ENCODE measurements at regions not wholly inside any gene's neighbourhood (a gene's known extent, or its start where the extent isn't known, plus 50 kb on each side); places are given as distances from the start of the nearest gene placed in this dataset.
A peak's percentile ranks its signal among the peaks of the same experiment; 100 is the strongest.

DNA sequence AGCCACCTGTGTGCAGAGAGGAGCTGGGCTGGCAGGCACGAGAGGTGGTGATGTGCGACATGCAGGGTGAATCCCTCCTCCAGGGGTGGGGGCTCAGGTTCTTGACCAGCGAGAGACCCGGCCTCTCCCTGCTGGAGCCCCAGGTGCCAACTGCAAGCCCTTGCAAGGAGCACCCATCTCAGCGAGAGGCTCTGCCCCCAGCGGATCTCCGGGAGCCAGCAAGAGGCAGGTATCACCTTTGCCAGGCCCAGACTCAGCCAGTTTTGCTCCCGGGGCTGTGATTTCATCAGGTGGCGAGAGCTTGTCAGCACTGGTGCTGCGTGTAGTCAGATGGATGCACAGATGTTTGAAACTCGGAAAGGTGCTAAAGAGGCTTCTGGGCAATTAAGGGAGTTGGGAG is 87.7 kb downstream of the TFAP2C start:
- no peak for DNase-seq (ENCODE audit: low spot score in 2 of 2)
- Histone ChIP-seq H3K9me3 (no peaks in the 10 kb centered on the region), H3K36me3 (no peaks in the 10 kb centered on the region), H3K27ac (no peak overlapping the region), H3K27me3 (no peaks in the 10 kb centered on the region), H3K4me1 (no peaks in the 10 kb centered on the region), H3K4me3 (no peak overlapping the region)
- intact Hi-C loops (cut with DNase I): no loop called here
- TF ChIP-seq, protein P1, sequence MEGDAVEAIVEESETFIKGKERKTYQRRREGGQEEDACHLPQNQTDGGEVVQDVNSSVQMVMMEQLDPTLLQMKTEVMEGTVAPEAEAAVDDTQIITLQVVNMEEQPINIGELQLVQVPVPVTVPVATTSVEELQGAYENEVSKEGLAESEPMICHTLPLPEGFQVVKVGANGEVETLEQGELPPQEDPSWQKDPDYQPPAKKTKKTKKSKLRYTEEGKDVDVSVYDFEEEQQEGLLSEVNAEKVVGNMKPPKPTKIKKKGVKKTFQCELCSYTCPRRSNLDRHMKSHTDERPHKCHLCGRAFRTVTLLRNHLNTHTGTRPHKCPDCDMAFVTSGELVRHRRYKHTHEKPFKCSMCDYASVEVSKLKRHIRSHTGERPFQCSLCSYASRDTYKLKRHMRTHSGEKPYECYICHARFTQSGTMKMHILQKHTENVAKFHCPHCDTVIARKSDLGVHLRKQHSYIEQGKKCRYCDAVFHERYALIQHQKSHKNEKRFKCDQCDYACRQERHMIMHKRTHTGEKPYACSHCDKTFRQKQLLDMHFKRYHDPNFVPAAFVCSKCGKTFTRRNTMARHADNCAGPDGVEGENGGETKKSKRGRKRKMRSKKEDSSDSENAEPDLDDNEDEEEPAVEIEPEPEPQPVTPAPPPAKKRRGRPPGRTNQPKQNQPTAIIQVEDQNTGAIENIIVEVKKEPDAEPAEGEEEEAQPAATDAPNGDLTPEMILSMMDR (IDR thresholded peaks at IDR 0.05): no peak

DNA sequence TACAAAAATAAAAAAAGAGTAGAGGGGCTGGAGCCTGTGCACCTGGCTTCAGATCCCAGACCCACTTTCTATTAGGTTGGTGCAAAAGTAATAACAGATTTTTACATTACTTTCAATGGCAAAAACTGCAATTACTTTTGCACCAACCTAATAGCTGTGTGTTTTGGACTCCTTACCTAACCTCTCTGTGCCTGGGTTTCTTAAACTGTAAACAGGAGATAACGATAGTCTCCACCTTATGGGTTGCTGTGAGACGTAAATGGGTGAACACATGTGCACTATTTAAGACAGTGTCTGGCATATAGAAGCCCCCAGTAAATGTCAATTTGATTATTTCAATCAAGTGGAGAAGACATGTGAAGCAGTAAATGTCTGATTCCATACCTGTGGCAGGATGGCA is 89.7 kb downstream of the TFAP2C start:
- no peak overlapping the region for H3K27ac ChIP-seq
- intact Hi-C loops (cut with DNase I): no loop called here
- H3K9me3 ChIP-seq: no peaks in the 10 kb centered on the region
- H3K27me3 ChIP-seq: no peaks in the 10 kb centered on the region
- H3K4me1 ChIP-seq: no peaks in the 10 kb centered on the region
- TF ChIP-seq, protein P1 (IDR thresholded peaks at IDR 0.05): no peak
- H3K36me3 ChIP-seq: no peaks in the 10 kb centered on the region
- no peak for DNase-seq (ENCODE audit: low spot score in 2 of 2)
- H3K4me3 ChIP-seq: no peak overlapping the region

DNA sequence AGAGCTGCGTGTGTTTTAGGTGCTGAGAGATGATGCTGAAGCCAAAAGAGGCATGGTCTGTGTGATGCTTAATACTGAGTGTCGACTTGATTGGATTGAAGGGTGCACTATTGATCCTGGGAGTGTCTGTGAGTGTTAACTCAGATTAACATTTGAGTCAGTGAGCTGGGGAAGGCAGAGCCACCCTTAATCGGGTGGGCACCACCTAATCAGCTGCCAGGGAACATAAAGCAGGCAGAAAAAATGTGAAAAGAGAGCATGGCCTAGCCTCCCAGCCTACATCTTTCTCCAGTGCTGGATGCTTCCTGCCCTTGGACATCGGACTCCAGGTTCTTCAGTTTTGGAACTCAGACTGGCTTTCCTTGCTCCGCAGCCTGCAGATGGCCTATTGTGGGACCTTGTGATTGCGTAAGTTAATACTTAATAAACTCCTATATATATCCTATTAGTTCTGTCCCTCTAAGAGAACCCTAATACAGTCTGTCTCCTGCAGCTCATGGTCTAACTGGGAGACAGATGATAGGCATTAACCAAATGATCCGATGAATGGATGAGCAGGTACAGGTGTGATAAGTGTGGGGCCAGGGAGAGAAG is 91.6 kb downstream of the TFAP2C start:
- TF ChIP-seq, protein P1 (IDR thresholded peaks at IDR 0.05): no peak
- Histone ChIP-seq H3K27me3 (no peaks in the 10 kb centered on the region), H3K27ac (no peak overlapping the region), H3K4me3 (no peak overlapping the region), H3K4me1 (no peaks in the 10 kb centered on the region), H3K9me3 (no peaks in the 10 kb centered on the region), H3K36me3 (no peaks in the 10 kb centered on the region)
- intact Hi-C loops (cut with DNase I): no loop called here
- DNase-seq (ENCODE audit: low spot score in 2 of 2): no peak

DNA sequence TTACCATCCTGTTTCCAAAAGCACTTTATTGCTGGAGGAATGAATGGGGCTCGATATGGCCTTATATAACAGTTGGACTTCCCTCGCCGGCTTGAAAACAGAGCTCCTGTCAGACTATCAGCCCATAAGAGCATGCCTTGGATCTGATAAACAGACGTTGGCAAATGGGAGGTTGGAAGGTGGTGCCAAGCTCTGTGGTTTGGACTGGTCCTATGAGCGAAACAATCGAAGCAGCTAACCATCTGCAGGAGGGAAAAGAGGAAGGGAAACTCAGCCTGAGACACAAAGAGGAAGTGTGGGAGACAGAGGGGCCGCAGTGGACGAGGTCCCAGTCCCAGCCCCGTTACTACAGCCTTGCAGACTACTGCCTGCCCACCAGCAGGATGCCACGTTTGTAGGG is 92.9 kb downstream of the TFAP2C start:
- Histone ChIP-seq H3K9me3 (no peaks in the 10 kb centered on the region), H3K4me3 (no peak overlapping the region), H3K4me1 (no peaks in the 10 kb centered on the region), H3K27me3 (no peaks in the 10 kb centered on the region), H3K27ac (no peak overlapping the region), H3K36me3 (no peaks in the 10 kb centered on the region)
- TF ChIP-seq, protein P1 (IDR thresholded peaks at IDR 0.05): no peak
- intact Hi-C loops (cut with DNase I): no loop called here
- DNase-seq (ENCODE audit: low spot score in 2 of 2): peak in 1 of 2 donors; percentile 9

GRCh38 chr20:56723331-56723730 is 94.2 kb downstream of the TFAP2C start:
- H3K36me3 ChIP-seq: no peaks in the 10 kb centered on the region
- H3K27me3 ChIP-seq: no peaks in the 10 kb centered on the region
- H3K9me3 ChIP-seq: no peaks in the 10 kb centered on the region
- no peak overlapping the region for H3K27ac ChIP-seq
- no peak for DNase-seq (ENCODE audit: low spot score in 2 of 2)
- no peaks in the 10 kb centered on the region for H3K4me1 ChIP-seq
- H3K4me3 ChIP-seq: no peak overlapping the region
- TF ChIP-seq, protein P1 (IDR thresholded peaks at IDR 0.05): no peak
- intact Hi-C loops (cut with DNase I): no loop called here

DNA sequence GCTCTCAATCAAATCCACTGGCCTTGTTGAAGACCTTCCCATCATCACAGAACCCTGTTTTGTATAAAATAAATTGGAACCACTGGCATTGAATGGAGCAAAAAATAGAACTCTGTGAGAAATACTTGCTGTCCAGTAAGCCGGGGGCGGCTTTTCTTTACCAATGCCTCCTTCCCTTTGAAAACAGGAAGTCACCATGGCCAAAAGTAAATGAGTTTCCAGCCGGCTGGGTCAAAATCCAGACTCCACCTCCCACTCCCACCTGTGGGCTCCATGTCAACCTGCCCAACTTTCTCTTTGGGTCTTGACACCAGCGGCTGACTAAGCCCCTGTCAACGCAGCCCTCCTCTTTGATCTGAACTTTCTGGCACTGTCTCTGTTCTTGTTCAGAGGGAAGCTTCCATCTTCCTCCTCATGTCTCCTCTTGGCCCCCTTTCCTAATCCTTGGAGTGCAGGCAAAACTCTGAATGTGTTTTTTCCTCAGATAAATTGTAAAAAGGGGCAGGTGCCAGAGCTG is 95.2 kb downstream of the TFAP2C start:
- no peaks in the 10 kb centered on the region for H3K36me3 ChIP-seq
- H3K4me3 ChIP-seq: no peak overlapping the region
- H3K4me1 ChIP-seq: no peaks in the 10 kb centered on the region
- no peaks in the 10 kb centered on the region for H3K27me3 ChIP-seq
- intact Hi-C loops (cut with DNase I): no loop called here
- TF ChIP-seq, protein P1 (IDR thresholded peaks at IDR 0.05): no peak
- H3K9me3 ChIP-seq: no peaks in the 10 kb centered on the region
- no peak overlapping the region for H3K27ac ChIP-seq
- DNase-seq (ENCODE audit: low spot score in 2 of 2): no peak

Data from ascending aorta (tissue), 2 donors.